Osteocyte (in vitro differentiated cells): ENCODE measurements at regions not wholly inside any gene's neighbourhood (a gene's known extent, or its start where the extent isn't known, plus 50 kb on each side); places are given as distances from the start of the nearest gene placed in this dataset.

Source experiments
- DNase-seq: peaks from one replicate; pipeline ENCODE4 v3.0.0; 2021; ENCODE audit warnings: mixed read lengths; ENCODE audit not compliant: unreplicated experiment; ENCODE audit errors: extremely low spot score
- H3K27ac Mint-ChIP-seq: one replicate; pipeline ENCODE4 v1.8.0; 2021; ENCODE audit warnings: mild to moderate bottlenecking, mixed read lengths; ENCODE audit not compliant: unreplicated experiment
- H3K27me3 Mint-ChIP-seq: one replicate; pipeline ENCODE4 v1.8.0; 2021; ENCODE audit warnings: mixed read lengths; ENCODE audit not compliant: unreplicated experiment
- H3K36me3 Mint-ChIP-seq: one replicate; pipeline ENCODE4 v1.8.0; 2021; ENCODE audit warnings: mixed read lengths; ENCODE audit not compliant: unreplicated experiment
- H3K4me1 Mint-ChIP-seq: one replicate; pipeline ENCODE4 v1.8.0; 2021; ENCODE audit warnings: mixed read lengths; ENCODE audit not compliant: unreplicated experiment
- H3K4me3 Mint-ChIP-seq: one replicate; pipeline ENCODE4 v1.8.0; 2021; ENCODE audit warnings: mild to moderate bottlenecking, moderate library complexity, mixed read lengths; ENCODE audit not compliant: unreplicated experiment
- H3K9me3 Mint-ChIP-seq: one replicate; pipeline ENCODE4 v1.8.0; 2021; ENCODE audit warnings: mixed read lengths; ENCODE audit not compliant: unreplicated experiment
- CTCF ChIP-seq: fragments of 200-600 bp; sonication (generic); IDR thresholded peaks from 2 replicates; pipeline ENCODE4 v1.5.0; 2021; ENCODE audit warnings: antibody characterized with exemption, mild to moderate bottlenecking, moderate library complexity

GRCh38 chr6:19415605-19416326, 421.4 kb upstream of the ID4 start:
- no peak for DNase-seq
- Mint-ChIP-seq H3K9me3 (peaks cover 9% of the 10 kb centered on the region), H3K27me3 (no peaks in the 10 kb centered on the region), H3K4me3 (no peak overlapping the region), H3K4me1 (no peaks in the 10 kb centered on the region), H3K27ac (no peak overlapping the region), H3K36me3 (peaks cover 2% of the 10 kb centered on the region)
- TF ChIP-seq CTCF = no peak

- Mint-ChIP-seq H3K4me3 (no peak overlapping the region), H3K27me3 (no peaks in the 10 kb centered on the region), H3K4me1 (no peaks in the 10 kb centered on the region), H3K27ac (no peak overlapping the region), H3K9me3 (peaks cover 9% of the 10 kb centered on the region), H3K36me3 (peaks cover 2% of the 10 kb centered on the region)
- no peak for TF ChIP-seq CTCF
- DNase-seq = no peak
These were observed 420.4 kb upstream of the ID4 start for GRCh38 chr6:19416811-19417210.

- Mint-ChIP-seq H3K27ac (no peak overlapping the region), H3K4me1 (no peaks in the 10 kb centered on the region), H3K4me3 (no peak overlapping the region), H3K9me3 (peaks cover 5% of the 10 kb centered on the region), H3K36me3 (peaks cover 2% of the 10 kb centered on the region), H3K27me3 (no peaks in the 10 kb centered on the region)
- no peak for DNase-seq
- TF ChIP-seq CTCF = no peak
These were observed 419.5 kb upstream of the ID4 start for GRCh38 chr6:19417713-19418112.

GRCh38 chr6:19424853-19425252, 412.3 kb upstream of the ID4 start:
- DNase-seq = no peak
- no peak for TF ChIP-seq CTCF
- Mint-ChIP-seq H3K36me3 (no peaks in the 10 kb centered on the region), H3K27me3 (no peaks in the 10 kb centered on the region), H3K27ac (no peak overlapping the region), H3K4me1 (no peaks in the 10 kb centered on the region), H3K4me3 (no peak overlapping the region), H3K9me3 (peaks cover 3% of the 10 kb centered on the region)

GRCh38 chr6:19427548-19427947, 409.6 kb upstream of the ID4 start:
- Mint-ChIP-seq H3K4me3 (no peak overlapping the region), H3K9me3 (peaks cover 3% of the 10 kb centered on the region), H3K27ac (no peak overlapping the region), H3K27me3 (no peaks in the 10 kb centered on the region), H3K4me1 (no peaks in the 10 kb centered on the region), H3K36me3 (no peaks in the 10 kb centered on the region)
- no peak for DNase-seq
- TF ChIP-seq CTCF = no peak
